NCI-H1105 treated with DMSO at 0.1 percent for 48 hours (cell line): ENCODE measurements at regions not wholly inside any gene's neighbourhood (a gene's known extent, or its start where the extent isn't known, plus 50 kb on each side); places are given as distances from the start of the nearest gene placed in this dataset.

Experiments
- DNase-seq: peaks from one replicate; lab custom pipeline; 2025; lab: John Stamatoyannopoulos, UW

DNA sequence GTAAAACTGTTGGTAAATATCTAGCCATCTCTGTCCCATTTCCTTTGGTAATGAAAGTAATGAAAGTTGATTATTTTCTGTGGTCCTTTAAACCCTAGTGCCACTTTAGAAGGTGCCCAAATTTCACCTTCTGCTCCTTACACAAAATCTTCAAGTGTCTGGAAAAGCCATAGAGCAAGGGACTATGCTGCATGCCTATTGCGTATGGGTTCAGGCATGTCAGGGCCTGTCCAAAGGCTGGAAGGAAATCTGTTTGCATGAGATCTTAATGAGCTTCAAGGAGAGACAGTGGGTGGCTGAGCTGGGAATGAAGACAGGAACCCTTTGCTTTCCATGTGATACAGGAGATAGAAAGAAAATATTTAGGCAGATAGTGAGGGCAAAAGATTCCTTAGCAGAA, 66.6 kb upstream of the CCN6 start:
- DNase-seq = peak; percentile 36

DNA sequence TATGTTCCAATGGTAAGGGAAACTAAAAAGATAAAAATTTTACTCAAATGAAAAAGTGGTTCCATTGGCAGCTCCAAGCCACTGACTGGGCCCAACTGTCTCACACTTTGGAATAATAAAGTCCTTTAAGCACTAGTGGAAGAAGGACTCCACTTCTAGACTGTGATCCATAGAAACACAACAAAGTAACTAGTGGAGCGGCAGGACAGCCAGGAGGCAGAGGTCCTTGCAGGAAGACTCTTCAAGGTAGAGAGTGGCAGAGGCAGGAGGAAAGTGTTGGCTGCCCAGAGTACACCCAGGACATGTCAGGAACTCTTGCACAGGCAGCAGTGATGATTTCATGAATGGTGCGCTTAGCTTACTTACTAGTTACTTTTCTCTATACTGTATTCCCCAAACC, 65.0 kb upstream of the CCN6 start:
- no peak for DNase-seq

DNA sequence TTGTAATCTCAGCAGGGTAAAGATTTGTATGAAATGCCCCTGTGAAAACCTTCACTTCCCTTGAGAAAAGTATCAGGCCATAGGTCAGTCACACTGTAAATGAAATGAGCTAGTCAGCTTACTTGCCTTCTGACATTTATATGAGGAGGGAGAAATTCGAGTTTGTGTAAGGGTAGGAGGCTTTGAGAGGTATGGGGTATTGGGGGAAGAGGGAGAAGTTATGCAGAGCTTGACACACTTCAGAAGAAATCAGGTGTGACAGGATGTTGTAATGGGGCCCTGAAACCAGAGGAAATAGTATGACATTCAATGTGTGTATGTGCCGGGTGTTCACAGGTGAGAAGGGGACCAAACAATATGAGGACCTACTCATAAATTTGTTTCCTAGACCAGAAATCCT, 64.2 kb upstream of the CCN6 start:
- DNase-seq = no peak

DNA sequence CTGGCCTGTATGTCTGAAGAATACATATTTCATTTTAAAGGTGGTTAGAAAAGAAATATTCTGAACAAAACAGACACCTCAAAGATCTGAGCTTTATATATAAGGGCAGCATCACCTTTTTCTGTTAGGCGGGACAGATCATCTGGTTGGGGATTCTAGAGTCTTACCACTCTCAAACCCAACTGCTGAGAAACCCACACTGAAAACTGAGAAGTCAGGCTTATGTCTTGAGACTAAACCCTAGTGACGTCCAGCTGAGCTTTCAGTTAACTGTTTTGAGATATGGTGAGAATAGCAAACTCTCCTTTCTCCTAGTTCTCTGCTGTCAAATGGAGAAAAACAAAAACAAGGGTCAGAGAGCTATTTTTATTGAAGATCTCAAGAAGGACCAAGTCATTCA, 63.7 kb upstream of the CCN6 start:
- no peak for DNase-seq

DNA sequence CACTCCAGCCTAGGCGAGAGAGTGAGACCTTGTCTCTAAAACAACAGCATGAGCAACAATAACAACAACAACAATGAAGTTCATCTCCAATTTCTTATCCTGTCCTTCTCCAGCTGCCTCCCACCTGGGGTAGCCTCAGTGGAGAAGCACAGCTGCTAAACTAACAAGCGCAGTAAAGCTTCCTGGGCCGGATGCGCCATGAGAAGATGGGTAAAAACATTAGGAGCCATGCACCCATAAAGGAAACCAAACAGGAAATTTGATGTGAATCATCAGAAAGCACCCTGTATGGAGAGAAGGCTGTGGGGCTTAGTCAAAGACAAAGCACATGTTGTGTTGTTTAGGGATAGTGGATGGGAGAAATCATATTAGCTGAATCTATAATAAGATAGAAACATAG, 61.1 kb upstream of the CCN6 start:
- DNase-seq = no peak

DNA sequence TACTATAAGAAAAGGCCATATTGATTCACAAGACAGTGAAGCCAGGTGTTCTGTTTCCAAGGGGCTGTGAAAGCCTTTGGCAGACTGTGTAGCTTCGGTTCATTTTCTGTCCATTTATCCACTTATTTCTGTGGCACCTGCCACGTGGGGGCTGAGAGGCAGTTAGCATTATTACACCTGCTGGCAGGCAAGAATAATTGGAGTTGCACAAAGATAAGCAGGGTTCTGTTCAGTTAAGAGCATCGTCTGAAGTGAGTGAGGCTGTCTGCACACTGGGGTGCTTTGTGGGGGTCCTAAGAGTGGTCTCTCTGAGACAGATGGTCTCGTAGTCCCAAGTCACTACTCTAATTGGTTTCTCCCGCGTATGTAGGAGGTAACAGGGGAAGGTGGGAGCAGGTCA, 60.6 kb upstream of the CCN6 start:
- DNase-seq = peak; percentile 96

DNA sequence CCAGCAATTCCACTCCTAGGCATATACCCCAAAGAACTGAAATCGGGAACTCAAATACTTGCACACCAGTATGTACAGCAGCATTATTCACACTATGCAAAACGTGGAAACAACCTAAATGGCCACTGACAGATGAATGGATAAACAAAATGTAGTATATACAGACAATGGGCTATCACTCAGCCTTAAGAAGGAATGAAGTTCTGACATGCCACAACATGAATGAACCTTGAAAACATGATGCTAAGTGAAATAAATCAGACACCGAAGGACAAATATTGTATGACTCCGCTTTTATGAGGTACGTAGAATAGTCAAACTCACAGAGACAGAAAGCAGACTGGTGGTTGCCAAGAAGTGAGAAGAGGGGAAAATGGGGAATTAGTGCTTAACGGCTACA, 59.1 kb upstream of the CCN6 start:
- DNase-seq = no peak

DNA sequence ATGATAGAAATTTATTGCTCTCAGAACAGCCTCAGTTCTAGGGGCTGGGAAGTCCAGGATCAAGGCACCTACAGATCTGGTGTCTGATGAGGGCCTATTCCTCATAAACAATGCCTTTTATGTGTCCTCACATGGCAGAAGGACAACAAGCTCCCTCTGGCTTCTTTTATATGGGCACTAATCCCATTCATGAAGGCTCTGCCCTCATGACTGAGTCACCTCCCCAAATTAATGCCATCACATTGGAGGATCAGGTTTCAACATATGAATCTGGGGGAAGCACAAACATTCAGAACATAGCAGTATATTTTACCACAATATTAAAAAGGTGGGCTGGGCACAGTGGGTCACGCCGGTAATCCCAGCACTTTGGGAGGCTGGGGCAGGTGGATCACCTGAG, 58.5 kb upstream of the CCN6 start:
- no peak for DNase-seq

DNA sequence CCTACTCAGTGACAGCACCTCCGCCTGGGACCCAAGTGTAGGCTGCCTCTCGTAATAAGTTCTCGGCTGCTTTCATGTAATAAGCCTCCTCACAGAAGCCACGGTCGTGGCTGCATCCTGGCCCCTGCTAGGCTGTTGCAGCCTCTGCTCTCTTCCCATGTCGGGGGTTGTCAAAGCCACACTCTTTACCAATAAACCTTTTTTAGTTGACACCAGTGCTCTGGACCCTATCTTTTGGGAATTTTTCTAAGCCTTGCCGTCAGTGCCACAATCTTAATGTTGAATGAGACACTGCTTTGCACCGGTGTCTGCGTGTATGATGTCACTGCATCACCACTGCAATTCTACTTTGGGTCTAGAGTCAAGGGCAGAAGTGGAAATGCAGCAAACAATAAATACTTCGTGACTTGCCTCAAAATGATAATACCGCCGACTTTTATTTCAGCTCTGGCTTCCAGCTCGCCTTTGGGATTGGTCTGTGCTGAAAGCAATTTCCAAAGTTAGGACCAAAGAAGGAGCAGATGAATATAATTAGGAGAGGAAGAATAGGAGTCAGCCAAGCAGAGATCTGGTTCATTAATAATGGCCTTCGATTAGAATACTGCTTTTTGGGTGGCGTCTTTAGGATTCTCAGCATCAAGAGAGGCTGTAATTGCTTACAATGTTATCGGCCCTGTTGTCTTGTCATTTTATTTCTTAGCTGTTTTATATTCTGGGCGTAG, 57.6 kb upstream of the CCN6 start:
- no peak for DNase-seq

DNA sequence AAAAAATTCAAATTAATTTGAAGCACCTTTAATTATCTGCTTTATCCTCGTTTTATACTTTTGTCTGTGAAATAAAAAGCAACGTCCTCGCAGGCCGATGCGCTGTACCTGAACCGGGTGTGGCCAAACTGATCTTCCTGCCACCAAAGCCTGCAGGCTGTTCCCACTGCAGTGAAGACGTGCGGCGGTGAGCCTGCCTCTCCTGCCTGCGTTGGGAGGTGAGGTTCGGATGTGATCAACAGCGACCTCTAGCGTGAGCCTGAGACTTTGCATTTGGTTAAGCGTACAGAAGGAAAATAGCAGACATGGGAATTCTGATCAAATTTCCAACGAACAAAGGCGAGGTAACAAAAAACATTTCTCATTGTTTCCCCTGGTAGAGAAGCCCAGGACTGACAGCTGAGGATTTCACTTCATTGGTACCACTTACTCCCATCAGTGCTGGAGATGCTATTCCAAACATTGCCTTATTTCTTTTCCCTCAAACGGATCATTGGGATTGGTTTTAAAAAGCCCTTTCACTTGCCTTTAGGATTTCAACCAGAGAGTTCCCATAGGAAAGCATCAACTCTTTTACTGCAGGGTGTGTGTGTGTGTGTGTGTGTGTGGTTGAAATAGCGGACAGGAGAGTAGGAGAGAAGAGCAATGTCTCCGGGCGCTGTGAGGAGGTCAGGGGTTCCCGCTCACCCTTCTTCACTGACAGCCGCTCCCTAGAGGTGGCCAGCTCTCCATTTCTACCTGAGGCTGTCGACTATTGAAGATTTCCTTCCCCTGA, 56.6 kb upstream of the CCN6 start:
- DNase-seq = peak; percentile 89

DNA sequence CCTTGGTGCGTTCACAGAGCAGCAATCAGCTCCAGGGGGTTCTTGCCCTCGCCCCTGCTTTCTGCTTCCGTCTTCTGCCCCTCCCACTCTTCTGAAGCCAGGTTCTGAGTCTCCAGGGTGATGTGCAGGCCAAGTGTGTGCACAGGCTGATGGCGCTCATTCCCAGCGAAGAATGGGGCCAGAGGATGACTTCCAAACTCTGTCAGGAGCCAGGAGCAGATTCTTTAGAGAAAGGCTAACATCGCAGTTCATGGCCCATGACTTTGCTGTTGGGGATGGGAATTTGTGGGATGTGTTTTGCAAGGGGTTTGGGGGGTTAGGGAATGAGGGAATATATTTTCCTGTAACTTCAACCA, 56.1 kb upstream of the CCN6 start:
- no peak for DNase-seq

DNA sequence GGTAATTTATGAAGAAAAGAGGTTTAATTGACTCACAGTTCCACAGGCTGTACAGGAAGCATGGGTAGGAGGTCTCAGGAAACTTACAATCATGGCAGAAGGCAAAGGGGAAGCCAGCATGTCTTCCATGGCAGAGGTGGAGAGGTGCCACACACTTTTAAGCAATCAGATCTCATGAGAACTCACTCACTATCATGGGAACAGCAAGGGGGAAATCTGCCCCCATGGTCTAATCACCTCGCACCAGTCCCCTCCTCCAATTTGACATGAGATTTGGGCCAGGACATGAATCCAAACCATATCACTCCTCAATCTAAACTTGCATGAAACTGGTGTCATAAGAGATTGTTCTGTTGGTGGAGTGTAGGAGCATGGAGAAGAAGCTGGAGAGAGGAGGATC, 51.6 kb upstream of the CCN6 start:
- DNase-seq = no peak
